Amniotic stem cell (primary cell): ENCODE measurements at regions not wholly inside any gene's neighbourhood (a gene's known extent, or its start where the extent isn't known, plus 50 kb on each side); places are given as distances from the start of the nearest gene placed in this dataset.
"Not testable (repeated sequence)": the region's sequence is repeated elsewhere in the genome, so short reads cannot be mapped to it uniquely, and the experiment has no call there.

ENCODE experiments used
- DNase-seq: peaks from one replicate; lab custom pipeline; 2025; lab: John Stamatoyannopoulos, UW

DNA sequence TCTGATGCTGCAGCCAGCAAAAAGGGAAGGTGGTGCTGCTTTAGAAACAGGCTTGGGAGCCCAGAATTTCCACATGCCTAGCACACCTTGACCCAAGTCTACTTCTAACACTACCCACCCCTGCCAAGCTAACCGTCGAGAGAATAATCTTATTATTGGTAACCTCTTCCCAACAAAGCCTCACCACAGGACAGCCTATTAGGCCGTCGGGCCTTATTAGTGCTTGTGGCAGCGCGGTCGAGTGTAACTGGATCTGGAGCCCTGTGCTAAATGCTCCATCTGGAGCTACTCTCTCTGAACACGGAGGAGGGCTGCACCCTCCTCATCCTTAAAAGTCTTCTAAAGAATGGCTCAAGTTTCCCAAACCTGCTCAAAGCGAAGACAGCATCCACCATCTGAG, 165.5 kb upstream of the NFIA start:
- no peak for DNase-seq

DNA sequence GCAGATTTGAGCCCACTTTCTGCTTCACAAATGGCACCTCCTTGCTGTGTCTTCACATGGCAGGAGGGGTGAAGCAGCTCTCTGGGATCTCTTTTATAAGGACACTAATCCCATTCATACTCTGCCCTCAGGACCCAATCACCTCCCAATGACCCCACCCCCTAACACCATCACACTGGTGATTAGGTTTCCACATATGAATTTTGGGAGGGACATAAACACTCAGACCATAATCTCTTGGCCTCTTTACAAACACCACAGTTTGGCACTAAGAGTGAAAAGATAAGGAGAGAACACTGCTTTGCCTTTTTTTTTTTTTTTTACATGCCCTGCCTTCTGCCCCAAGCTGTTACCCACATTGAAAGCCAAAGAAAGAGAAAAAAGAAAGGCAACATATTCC, 166.2 kb upstream of the NFIA start:
- no peak for DNase-seq

DNA sequence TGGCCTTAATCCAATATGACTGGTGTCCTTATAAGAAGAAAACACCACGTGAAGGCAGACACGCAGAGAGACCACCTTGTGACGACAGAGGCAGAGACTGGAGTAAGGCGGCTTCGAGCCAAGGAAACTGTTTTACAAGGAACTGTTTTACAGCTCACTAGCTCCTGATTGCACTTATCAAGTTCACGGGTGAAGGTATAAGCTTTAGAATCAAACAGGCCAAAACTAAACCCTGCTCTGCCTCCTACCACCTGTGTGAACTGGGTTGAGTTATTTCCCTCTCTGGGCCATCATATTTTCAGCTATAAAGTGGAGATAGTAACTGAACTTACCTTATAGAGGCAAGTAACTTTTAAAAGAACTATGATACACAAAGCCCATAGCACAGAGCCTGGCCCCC, 166.9 kb upstream of the NFIA start:
- DNase-seq: no peak

DNA sequence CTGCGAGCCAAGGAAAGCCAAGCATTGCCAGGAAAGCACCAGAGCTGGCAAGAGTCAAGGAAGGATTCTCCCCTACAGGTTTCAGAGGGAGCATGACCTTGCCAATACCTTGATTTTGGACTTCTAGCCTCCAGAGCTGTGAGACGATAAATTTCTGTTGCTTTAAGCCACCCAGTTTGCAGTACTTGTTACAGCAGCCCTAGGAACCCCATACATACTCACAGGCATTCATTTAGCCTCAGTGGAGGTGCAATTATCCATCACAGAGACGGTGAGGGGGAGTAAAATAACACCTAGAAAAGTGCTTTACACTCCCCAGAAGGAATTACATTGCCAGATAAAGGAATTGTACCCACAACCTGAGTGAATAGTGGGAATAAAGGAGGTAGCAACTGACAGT, 167.4 kb upstream of the NFIA start:
- DNase-seq: no peak

DNA sequence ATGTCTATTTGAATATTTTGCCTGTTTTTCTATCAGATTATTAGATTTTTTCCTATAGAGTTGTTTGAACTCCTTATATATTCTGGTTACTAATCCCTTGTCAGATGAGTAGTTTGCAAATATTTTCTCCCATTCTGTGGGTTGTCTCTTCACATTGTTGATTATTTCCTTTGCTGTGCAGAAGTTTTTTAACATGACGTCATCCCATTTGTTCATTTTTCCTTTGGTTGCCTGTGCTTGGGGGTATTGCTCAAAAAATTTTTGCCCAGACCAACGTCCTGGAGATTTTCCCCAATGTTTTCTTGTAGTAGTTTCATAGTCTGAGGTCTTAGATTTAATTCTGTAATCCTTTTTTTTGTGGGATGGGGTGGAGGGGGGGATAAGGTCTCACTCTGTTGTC, 168.7 kb upstream of the NFIA start:
- not testable (repeated sequence) for DNase-seq

DNA sequence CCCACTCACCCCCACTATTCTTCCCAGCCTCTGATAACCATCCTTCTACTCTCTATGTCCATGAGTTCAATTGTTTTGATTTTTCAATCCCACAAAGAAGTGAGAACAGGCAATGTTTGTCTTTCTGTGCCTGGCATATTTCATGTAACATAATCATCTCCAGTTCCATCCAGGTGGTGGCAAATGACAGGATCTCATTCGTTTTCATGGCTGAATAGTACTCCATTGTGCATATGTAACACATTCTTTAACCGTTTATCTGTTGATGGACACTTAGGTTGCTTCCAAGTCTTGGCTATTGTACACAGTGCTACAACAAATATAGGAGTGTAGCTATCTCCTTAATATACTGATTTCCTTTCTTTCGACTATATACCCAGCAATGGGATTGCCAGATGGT, 169.3 kb upstream of the NFIA start:
- no peak for DNase-seq

DNA sequence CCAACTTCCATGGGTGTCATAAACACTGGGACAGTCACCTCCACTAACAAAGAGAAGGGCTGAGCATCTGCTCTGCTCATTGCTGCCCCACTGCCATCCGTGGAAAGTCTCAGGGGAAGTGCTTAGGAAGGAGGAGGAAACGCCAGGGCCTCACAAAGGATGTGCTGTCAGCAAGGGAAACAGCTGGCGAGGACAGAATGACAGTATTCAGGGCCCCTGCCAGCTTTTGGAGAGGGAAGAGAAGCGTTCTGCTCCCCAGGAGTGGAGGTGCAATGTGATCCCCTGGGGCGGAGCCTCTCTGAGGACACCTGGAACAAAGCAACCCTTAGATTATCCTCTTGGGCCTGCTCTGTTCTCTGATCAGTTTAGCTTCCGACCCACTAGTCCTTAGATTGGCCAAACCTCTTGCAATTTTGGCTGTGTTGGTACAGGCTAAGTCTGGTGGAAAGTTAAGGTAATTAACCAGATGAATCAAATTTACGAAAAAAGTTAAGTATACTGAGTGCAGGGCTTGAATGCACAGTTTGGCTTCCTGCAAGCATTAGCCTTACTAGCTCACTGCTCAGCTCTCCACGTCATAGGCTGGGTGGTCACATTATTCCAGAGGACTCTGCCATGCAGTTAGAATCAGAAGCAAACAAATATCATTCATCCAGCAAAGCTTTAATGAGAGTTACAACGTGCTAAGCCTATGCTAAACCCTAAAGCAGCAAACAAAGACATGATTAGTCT, 170.2 kb upstream of the NFIA start:
- DNase-seq: no peak

DNA sequence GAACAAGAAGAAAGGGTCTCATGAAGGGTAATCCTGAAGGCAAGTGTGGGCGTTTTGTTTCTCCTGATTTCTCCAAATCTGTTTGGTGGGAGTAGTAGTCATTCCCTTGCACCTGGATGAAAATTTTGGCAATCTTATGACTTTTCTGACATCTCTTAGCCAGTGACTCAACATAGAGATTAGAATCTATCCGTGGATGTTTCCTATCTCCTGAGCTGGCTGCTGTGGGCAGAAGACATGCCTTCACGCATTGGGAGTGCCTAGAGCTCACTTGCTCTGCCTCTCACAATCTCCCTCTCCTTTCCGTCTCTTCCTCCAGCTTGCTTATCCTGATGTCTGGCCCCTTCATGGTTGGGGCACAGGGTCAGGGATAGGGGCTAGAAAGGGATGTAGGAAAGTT, 174.2 kb upstream of the NFIA start:
- DNase-seq: no peak

DNA sequence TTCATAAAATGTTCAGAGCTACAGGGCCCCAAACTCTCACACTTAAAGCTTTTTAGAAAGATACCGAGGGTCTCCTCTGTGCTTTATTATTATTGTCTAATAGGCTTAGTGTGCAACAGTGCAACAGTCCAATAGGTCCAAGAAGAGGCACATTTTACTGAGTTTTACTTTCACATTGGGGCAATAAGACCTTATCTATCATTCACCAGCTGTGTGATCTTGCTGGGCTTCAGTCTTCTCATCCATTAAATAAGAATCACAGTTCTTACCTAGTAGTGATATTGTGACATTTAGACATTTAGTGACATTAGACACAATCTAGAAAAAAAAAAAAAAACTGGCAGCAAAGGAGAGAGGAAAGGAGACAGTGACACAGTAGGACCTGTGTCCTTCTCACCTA, 175.8 kb upstream of the NFIA start:
- no peak for DNase-seq

DNA sequence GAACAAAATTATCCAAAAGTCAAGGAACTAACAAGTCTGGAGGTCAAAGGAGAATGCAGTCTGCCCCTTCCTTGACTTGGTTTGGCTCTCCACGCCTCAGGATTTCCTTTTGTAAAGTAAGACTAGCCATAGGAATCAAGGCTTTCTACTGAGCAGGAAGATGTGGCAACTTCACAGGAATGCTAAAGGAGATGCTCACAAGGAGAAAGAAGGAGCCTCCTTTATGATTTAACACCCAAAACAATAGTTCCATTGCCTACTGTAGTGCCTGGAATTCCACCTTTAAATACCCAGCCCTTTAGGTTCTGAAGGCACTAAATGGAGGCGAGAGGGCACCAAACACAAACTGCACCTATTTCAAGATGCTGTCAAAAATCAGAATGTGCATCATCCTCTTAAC, 176.3 kb upstream of the NFIA start:
- DNase-seq: no peak

DNA sequence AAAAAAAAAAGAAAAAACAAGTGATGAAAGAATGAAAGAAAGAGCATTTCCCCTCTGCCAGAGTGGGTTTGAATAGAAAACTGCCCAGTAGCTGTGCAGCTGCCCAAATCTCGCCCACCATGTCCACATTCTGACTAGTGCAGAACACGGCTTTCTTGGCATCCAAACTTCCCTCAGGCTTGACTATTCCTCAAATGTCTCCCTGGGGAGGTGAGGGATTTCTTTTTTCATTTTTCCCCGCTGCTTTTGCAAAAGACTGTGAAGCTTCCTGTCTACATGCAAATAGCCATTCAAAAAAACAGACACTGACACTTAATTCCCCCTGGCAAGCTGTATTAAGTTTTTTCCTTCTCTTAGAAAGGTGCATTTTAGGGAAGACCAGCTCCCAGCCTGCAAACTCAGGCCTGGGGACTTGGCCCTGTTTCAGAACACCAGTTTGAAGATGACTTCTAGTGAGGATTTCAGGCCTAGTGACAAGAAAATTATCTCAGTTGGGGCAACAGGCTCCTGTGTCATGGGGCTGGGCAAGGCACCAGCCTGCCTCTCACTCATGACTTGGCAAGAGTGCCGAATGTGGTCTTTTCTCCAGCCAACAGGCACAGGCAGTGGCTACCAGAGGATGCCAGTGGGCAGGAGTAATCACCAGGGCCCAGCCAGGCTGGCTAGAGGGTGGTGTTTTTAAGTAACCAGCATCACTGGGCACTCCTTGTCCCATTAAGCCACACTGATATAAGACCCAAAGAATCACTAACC, 178.1 kb upstream of the NFIA start:
- no peak for DNase-seq

DNA sequence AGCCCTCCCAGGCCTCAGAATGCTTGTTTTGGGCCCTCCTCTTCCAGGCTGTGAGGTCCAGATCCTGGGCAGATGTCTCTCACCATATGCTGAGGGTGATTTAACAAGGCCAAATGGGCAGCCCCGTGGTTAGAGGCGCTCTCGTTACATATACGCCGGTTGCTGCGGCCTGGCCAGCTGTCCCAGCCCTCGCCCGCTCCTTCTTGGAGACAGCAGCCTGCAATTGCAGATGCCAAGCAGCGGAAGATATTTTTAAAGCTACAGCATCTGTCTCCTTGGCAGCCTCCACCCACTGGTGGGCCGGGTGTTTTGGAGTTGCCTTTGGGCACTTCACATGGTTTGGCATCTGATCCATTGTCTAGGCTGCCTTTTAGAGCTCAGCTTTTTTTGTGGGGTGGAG, 178.8 kb upstream of the NFIA start:
- no peak for DNase-seq

DNA sequence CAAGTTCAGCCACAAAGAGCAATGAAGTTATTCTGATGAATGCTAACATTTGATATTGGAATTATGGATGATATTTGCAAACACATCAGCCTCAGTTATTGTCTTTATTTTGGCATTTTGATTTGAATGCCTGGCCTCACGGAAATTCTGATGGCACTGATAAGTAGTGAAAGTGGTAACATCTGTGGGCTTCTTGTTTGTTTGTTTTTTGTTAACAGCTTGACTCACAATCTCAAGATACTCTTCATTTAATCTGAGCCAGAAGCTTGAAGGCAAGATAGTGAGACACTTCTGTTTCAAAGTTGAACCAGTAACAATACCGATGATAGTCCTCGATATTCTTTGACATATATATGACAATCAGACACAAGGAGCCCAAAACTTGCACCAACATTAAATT, 182.9 kb upstream of the NFIA start:
- DNase-seq: no peak

DNA sequence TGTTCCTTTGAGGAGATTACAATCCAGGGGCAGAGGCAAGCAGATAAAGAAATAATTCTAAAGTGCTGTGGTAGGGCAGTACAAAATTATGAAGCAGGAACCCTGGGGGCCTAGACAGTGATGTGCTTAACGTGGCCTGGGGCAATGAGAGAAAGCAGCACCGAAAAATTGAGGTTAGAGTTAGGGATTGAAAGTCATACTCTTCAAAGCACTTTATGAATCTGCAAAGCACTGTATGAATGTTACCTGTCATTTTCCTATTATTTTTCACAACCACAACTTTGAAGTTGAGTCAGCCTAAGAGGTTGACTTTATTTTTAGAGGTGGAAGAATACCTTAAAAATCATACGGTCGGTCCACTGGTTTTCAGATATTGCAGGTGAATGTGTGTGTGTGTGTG, 183.4 kb upstream of the NFIA start:
- DNase-seq: no peak

DNA sequence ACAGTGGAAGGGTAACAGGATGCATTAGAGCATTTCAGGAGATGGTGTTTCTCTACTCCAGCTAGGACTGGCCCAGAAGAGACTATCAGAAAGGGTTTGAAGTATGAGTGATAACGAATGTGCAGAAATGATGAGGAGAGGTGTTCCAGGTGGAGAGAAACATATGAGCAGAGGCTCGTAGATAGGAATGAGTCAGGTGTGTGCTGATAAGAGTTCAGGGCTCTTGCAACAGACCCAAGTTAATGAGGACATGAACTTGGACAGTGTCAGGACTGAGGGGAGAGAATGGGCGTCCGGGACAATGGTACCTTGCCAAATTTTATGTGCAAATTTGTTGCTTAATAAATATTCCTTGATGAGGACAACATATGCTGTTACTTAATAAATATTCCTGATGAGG, 183.9 kb upstream of the NFIA start:
- no peak for DNase-seq

DNA sequence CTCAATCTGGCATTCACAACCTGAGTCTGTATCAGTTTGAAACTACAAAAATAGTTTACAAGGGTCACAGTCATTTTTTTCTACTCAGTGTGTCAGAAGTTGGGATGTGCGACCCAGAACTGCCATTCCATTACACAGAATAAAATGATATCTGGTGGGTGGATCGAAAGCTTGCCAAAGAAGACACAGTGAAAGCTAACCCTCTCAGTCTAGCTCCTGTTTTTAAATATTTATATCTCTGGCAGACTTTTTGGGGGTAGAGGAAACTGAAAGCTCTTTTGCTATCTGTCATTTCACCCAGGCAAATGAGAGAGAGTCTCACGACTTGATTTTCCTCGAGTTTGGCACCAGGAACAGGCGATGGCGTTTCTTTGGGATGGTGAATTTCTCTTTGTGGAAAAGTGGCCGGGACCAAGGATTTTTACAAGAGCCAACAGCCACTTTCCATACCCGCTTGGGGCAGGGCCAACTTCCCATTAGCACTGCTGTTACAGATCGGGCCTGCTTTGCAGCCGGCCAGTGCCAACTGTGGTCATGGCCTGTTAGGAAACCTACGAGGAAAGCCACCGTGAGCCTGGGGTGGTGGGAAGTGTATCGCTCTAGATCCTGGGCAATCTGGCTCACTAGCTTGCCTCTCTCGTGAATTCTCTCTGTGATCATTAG, 185.5 kb upstream of the NFIA start:
- no peak for DNase-seq

DNA sequence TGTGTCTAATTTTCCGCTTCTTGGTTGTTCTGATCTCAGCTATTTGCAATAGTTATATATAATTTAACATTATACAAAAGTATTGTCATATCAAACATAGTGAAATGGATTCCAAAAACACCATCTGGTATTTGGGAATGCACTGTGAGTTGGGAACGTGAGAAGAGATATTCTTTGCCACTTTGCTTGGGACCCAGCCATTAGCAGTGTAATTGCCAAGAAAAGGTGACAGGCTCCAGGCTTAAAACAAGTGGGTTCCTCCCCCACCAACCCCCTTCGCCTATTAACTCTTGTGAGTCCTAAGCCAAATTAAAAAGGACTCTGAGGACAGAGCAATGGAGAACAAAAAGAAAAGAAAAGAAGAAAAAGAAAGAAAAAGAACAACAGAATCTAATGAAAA, 186.7 kb upstream of the NFIA start:
- no peak for DNase-seq

DNA sequence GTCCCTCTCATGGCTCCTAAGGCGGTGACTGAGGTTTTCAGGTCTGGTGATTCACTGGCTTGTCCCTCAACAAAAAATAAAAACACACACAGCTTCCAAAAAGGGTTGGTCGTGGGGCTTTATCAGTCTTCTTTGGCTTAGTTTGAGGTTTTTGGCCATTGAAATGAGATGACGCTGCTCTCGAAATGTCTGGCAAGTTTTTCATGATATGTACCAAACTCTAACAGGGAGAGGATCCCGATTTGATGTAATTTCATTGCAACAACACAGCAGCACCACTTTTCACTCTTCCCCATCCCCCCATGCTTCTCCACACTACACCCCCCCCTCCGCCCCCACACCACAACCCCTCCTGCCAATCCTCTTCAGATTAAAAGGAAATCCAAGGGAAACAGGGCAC, 187.1 kb upstream of the NFIA start:
- no peak for DNase-seq

DNA sequence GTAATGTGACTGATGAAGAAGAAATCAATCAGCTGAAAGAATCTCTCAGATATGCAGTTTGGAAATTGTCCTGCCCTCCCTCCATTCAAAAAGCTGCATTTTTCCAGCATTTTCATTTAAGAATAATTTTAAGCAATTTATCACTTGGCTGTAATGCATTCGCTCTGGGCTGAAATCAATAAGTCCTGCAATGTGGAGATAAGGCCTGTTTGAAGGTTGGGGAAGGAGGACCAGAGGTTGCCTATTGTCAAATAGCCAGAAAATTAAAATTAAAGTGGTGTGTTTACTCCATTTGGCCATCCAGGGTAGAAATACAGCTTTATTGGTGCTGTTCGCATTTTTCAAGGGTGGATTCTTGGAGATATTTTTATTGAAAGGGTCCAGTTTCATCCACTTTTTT, 187.6 kb upstream of the NFIA start:
- DNase-seq: no peak

DNA sequence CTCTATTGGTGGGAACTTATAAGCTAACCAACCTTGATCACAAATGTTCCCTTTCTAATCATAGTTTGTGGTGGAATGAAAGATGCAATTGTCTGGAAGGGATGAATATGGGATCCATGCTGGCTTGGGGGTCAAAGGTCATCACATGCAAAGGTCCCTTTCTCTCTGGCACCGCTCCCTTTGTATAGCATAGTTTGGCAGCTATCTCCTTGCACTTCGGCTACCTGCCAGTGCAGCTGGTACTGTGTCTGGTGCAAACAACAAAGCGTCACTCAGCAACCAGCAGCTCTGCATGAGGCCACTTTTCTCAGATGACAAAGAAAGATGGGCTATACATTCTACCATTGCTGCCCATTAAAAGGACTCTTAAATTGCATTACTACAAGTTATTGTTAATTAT, 188.2 kb upstream of the NFIA start:
- no peak for DNase-seq

DNA sequence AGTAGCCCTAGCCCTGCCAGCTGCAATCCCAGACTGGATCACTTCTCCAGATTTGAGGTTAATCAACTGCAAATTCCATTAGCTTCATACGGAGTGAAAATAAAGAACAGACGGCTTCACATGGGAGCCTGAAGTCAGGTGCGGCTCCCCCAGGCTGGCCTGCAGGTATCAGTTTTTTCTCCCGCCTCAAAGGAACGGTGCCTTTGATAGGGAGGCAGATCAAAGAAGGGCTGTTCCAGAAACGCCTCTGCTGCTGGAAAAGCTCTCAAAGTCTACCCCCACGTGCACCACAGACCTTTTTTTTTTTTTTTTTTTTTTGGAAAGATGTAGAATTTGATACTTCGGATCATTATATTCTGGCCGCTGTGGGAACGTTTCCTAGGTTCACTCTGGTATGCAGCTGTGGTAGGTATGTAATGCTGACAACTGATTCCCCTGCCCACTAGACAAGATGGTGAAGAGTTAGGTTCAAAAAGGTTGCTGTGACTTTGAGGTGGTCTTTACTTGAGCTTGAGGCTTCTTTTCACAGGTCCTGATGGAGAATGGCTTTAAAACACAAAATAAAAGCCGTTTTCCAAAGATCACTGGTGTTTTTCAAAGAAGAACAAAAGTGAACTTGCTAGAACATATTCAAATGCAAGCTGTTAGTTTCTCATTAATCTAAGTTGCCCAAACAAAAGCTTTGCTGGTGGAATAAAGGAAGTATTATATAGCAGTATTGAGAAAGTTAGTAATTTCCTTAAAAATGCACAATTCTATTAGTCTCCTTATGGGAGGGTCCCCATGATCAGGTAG, 189.0 kb upstream of the NFIA start:
- no peak for DNase-seq

DNA sequence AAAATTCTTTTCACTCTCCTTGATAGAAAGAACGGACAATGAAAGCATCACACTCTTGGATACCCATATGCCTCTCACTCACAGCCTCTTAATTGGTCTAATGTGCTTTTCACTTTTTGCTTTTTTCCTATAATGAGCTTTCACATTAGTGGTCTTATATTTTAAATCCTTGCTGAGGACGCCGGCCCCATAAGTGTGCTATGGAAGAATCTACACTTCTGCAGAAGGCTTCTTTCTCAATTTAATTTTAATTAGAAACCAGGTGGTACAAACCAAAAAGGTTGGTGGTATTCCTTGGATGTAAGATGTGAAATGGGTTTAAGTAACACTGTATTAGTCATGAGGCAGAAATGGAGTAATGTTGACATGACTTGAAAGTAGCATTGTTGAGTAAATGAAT, 190.6 kb upstream of the NFIA start:
- DNase-seq: no peak

DNA sequence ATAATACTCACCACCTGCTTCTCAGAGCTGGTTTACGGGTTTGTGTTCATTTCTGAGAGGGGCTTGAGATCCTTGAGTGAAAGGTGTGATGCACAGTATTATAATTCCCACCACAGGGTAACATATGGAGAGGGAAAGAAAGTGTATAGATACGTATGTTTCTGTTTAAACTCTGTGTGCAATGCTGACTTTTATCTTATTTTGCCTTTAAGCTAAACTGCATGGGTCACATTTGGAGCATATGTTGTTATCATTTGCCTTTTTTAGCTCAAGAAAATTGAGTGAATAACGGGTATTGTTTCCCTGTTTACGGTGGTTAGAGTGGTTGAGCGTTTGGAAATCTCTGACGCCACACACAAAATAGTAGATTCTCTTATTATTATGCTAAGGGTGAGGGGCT, 191.1 kb upstream of the NFIA start:
- DNase-seq: no peak
